ENCODE measurements at regions not wholly inside any gene's neighbourhood (a gene's known extent, or its start where the extent isn't known, plus 50 kb on each side); places are given as distances from the start of the nearest gene placed in this dataset.

DNA sequence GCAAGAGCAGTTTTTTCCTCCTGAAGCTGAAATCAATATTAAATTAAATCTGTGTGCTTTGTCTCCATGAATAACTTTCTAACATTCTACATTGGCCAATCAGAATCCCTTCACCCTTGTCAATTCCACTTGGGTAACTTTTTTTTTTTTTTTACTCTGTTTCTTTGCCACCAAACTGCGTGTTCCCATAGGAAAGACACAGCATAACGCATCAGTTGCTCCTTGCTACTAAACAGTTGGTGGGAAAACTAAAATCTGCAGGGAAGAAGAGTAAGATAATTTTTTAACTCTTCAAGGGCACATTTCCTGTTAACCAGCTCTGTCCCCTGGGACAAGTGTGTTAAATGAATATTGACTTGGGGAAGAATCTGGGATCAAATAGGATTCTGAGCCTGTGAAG lies 113.3 kb upstream of the SERP2 start:
- no peak for TF ChIP-seq CREB1 (CRISPR knock-in tag; IDR thresholded peaks at IDR 0.05; ENCODE audit: low read depth)
- no peak for TF ChIP-seq EZH2phosphoT487 (IDR thresholded peaks at IDR 0.05; ENCODE audit: unreplicated experiment)
- no peak for TF ChIP-seq EZH2 (IDR thresholded peaks at IDR 0.05; ENCODE audit: low read depth, unreplicated experiment)
- TF ChIP-seq, protein P1, sequence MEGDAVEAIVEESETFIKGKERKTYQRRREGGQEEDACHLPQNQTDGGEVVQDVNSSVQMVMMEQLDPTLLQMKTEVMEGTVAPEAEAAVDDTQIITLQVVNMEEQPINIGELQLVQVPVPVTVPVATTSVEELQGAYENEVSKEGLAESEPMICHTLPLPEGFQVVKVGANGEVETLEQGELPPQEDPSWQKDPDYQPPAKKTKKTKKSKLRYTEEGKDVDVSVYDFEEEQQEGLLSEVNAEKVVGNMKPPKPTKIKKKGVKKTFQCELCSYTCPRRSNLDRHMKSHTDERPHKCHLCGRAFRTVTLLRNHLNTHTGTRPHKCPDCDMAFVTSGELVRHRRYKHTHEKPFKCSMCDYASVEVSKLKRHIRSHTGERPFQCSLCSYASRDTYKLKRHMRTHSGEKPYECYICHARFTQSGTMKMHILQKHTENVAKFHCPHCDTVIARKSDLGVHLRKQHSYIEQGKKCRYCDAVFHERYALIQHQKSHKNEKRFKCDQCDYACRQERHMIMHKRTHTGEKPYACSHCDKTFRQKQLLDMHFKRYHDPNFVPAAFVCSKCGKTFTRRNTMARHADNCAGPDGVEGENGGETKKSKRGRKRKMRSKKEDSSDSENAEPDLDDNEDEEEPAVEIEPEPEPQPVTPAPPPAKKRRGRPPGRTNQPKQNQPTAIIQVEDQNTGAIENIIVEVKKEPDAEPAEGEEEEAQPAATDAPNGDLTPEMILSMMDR (conservative IDR thresholded peaks at IDR 0.05; ENCODE audit: low read depth in 2 of 2): no peak
- TF ChIP-seq, protein P2, sequence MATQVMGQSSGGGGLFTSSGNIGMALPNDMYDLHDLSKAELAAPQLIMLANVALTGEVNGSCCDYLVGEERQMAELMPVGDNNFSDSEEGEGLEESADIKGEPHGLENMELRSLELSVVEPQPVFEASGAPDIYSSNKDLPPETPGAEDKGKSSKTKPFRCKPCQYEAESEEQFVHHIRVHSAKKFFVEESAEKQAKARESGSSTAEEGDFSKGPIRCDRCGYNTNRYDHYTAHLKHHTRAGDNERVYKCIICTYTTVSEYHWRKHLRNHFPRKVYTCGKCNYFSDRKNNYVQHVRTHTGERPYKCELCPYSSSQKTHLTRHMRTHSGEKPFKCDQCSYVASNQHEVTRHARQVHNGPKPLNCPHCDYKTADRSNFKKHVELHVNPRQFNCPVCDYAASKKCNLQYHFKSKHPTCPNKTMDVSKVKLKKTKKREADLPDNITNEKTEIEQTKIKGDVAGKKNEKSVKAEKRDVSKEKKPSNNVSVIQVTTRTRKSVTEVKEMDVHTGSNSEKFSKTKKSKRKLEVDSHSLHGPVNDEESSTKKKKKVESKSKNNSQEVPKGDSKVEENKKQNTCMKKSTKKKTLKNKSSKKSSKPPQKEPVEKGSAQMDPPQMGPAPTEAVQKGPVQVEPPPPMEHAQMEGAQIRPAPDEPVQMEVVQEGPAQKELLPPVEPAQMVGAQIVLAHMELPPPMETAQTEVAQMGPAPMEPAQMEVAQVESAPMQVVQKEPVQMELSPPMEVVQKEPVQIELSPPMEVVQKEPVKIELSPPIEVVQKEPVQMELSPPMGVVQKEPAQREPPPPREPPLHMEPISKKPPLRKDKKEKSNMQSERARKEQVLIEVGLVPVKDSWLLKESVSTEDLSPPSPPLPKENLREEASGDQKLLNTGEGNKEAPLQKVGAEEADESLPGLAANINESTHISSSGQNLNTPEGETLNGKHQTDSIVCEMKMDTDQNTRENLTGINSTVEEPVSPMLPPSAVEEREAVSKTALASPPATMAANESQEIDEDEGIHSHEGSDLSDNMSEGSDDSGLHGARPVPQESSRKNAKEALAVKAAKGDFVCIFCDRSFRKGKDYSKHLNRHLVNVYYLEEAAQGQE (IDR thresholded peaks at IDR 0.05; ENCODE audit: unreplicated experiment): no peak
- no peak for TF ChIP-seq POLR2AphosphoS5 (IDR thresholded peaks at IDR 0.05; ENCODE audit: low read depth)
- TF ChIP-seq STAT1 (IDR thresholded peaks at IDR 0.05; ENCODE audit: unreplicated experiment): no peak
- no peak for TF ChIP-seq JUNB (IDR thresholded peaks at IDR 0.05; ENCODE audit: unreplicated experiment)
- TF ChIP-seq NANOG (IDR thresholded peaks at IDR 0.05; ENCODE audit: borderline replicate concordance): no peak
